OCI-LY7 (cell line): ENCODE measurements at regions not wholly inside any gene's neighbourhood (a gene's known extent, or its start where the extent isn't known, plus 50 kb on each side); places are given as distances from the start of the nearest gene placed in this dataset.

Experiments used
- BruUV-seq: library from RNA; stranded (reverse); fragments of 400-500 nt; replicated peaks from 2 replicates; lab custom pipeline; 2021; lab: Mats Ljungman, UMichigan
- CTCF ChIA-PET: fragments of 300-600 bp; sonication (Branson Sonifier 250); formaldehyde crosslinking; loops from one replicate; lab custom pipeline; 2022; ENCODE audit warnings: antibody characterized with exemption; ENCODE audit not compliant: unreplicated experiment; lab: Charles Lee
- POLR2A ChIA-PET: fragments of 300-600 bp; sonication (Branson Sonifier 250); formaldehyde crosslinking; loops from one replicate; lab custom pipeline; 2022; ENCODE audit warnings: antibody characterized with exemption; lab: Charles Lee
- DNase-seq: peaks from one replicate; pipeline ENCODE4 v3.0.0-alpha.2; 2015; ENCODE audit warnings: low spot score
- H2AFZ ChIP-seq: fragments of 200-600 bp; sonication (generic), shearing (Covaris generic); 2 replicates; pipeline ENCODE4 v1.6.1; 2014; ENCODE audit warnings: mild to moderate bottlenecking, antibody characterized with exemption, low read length, moderate library complexity
- H3K27ac ChIP-seq: fragments of 200-600 bp; sonication (generic); 2 replicates; pipeline ENCODE4 v1.5.1; 2014; ENCODE audit warnings: mixed run types, low read depth, mild to moderate bottlenecking, moderate library complexity, low read length, inconsistent platforms; ENCODE audit not compliant: poor library complexity, severe bottlenecking
- H3K36me3 ChIP-seq: fragments of 200-600 bp; sonication (generic); 2 replicates; pipeline ENCODE4 v1.6.1; 2014; ENCODE audit warnings: mild to moderate bottlenecking, antibody characterized with exemption, low read length, moderate library complexity, mixed read lengths; ENCODE audit not compliant: insufficient read depth
- H3K4me1 ChIP-seq: fragments of 200-600 bp; sonication (generic); 2 replicates; pipeline ENCODE4 v1.5.1; 2014; ENCODE audit warnings: mild to moderate bottlenecking, low read length; ENCODE audit not compliant: insufficient read depth, poor library complexity, severe bottlenecking
- H3K4me2 ChIP-seq: fragments of 200-600 bp; sonication (generic); 2 replicates; pipeline ENCODE4 v1.6.1; 2014; ENCODE audit warnings: mild to moderate bottlenecking, low read length
- H3K4me3 ChIP-seq: fragments of 200-600 bp; sonication (generic); 2 replicates; pipeline ENCODE4 v1.5.1; 2014; ENCODE audit warnings: mild to moderate bottlenecking, low read depth, low read length; ENCODE audit not compliant: poor library complexity, severe bottlenecking
- H3K79me2 ChIP-seq: fragments of 200-600 bp; sonication (generic); 2 replicates; pipeline ENCODE4 v1.6.1; 2016; ENCODE audit warnings: low read depth, mild to moderate bottlenecking, low read length, moderate library complexity, mixed read lengths; ENCODE audit not compliant: insufficient read depth
- H3K9me2 ChIP-seq: fragments of 200-600 bp; sonication (generic); 2 replicates; pipeline ENCODE4 v1.6.1; 2016; ENCODE audit warnings: mild to moderate bottlenecking, low read length, mixed read lengths; ENCODE audit not compliant: insufficient read depth
- H3K9me3 ChIP-seq: fragments of 200-600 bp; sonication (generic); 2 replicates; pipeline ENCODE4 v1.6.1; 2014; ENCODE audit warnings: mild to moderate bottlenecking, mixed run types, low read length, mixed read lengths
- H4K20me1 ChIP-seq: fragments of 200-600 bp; sonication (generic); 2 replicates; pipeline ENCODE4 v1.6.1; 2014; ENCODE audit warnings: mild to moderate bottlenecking, antibody characterized with exemption, low read length, moderate library complexity, mixed read lengths; ENCODE audit not compliant: insufficient read depth
- CTCF ChIP-seq: fragments of 200-600 bp; sonication (generic); conservative IDR thresholded peaks from 2 replicates; pipeline ENCODE4 v1.5.1; 2014; ENCODE audit warnings: mild to moderate bottlenecking, antibody characterized with exemption, low read length, moderate library complexity, mixed read lengths
- EZH2phosphoT487 ChIP-seq: fragments of 200-600 bp; sonication (generic); IDR thresholded peaks from 2 replicates; pipeline ENCODE4 v1.6.1; 2018; ENCODE audit warnings: low read depth, borderline replicate concordance, mild to moderate bottlenecking, mixed run types, antibody characterized with exemption, low read length, moderate library complexity, mixed read lengths
- intact Hi-C: fragments of 100-400 bp; cut with micrococcal nuclease; formaldehyde crosslinking; loops from one replicate; pipeline ENCODE4 v1.10.0; 2022; ENCODE audit not compliant: unreplicated experiment

GRCh38 chr5:67294266-67294938 lies 97.8 kb upstream of the CD180 start:
- intact Hi-C loops: no loop called here
- no peaks in the 10 kb centered on the region for H3K79me2 ChIP-seq
- TF ChIP-seq EZH2phosphoT487 (no peak), CTCF (no peak)
- ChIA-PET CTCF (no interaction called here), POLR2A (no interaction called here)
- H3K9me2 ChIP-seq: no peaks in the 10 kb centered on the region
- no peak overlapping the region for H3K27ac ChIP-seq
- no peak overlapping the region for H2AFZ ChIP-seq
- no TSS peak for BruUV-seq
- no peaks in the 10 kb centered on the region for H3K36me3 ChIP-seq
- H3K4me1 ChIP-seq: no peaks in the 10 kb centered on the region
- no peaks in the 10 kb centered on the region for H3K9me3 ChIP-seq
- H3K4me2 ChIP-seq: no peak overlapping the region
- no peak overlapping the region for H3K4me3 ChIP-seq
- no peak for DNase-seq
- no peaks in the 10 kb centered on the region for H4K20me1 ChIP-seq

GRCh38 chr5:67293226-67293625 lies 96.6 kb upstream of the CD180 start:
- H3K9me3 ChIP-seq: no peaks in the 10 kb centered on the region
- H3K4me3 ChIP-seq: no peak overlapping the region
- ChIA-PET POLR2A (interaction anchor here (0.5 to 1.3 kb wide), 2 partner anchors 9 to 786 kb away, joined by 3 to 4 read pairs; no protein-coding TSS in a partner anchor), CTCF (no interaction called here)
- BruUV-seq: no TSS peak
- no peaks in the 10 kb centered on the region for H3K79me2 ChIP-seq
- H2AFZ ChIP-seq: no peak overlapping the region
- DNase-seq: no peak
- no peaks in the 10 kb centered on the region for H4K20me1 ChIP-seq
- H3K36me3 ChIP-seq: no peaks in the 10 kb centered on the region
- no peak for TF ChIP-seq EZH2phosphoT487
- TF ChIP-seq CTCF: no peak
- H3K9me2 ChIP-seq: no peaks in the 10 kb centered on the region
- no peaks in the 10 kb centered on the region for H3K4me1 ChIP-seq
- H3K27ac ChIP-seq: no peak overlapping the region
- H3K4me2 ChIP-seq: no peak overlapping the region
- intact Hi-C loops: no loop called here

GRCh38 chr5:67292201-67292940 lies 95.8 kb upstream of the CD180 start:
- DNase-seq: no peak
- H3K9me3 ChIP-seq: no peaks in the 10 kb centered on the region
- intact Hi-C loops: no loop called here
- no peak overlapping the region for H2AFZ ChIP-seq
- no peaks in the 10 kb centered on the region for H3K4me1 ChIP-seq
- TF ChIP-seq CTCF: no peak
- TF ChIP-seq EZH2phosphoT487: no peak
- no peaks in the 10 kb centered on the region for H4K20me1 ChIP-seq
- no TSS peak for BruUV-seq
- H3K27ac ChIP-seq: no peak overlapping the region
- ChIA-PET POLR2A (interaction anchor here (1.3 kb wide), 1 partner anchor 10 kb away, joined by 3 read pairs; no protein-coding TSS in a partner anchor), CTCF (no interaction called here)
- H3K36me3 ChIP-seq: no peaks in the 10 kb centered on the region
- H3K79me2 ChIP-seq: no peaks in the 10 kb centered on the region
- no peaks in the 10 kb centered on the region for H3K9me2 ChIP-seq
- H3K4me2 ChIP-seq: no peak overlapping the region
- no peak overlapping the region for H3K4me3 ChIP-seq
